HG03520 (cell line): ENCODE measurements at regions not wholly inside any gene's neighbourhood (a gene's known extent, or its start where the extent isn't known, plus 50 kb on each side); places are given as distances from the start of the nearest gene placed in this dataset.
A peak's percentile ranks its signal among the peaks of the same experiment; 100 is the strongest.

Experiments
- ATAC-seq: cut with Tn5 transposase; IDR thresholded peaks from one replicate; pipeline ENCODE4 v1.9.1; 2021; ENCODE audit warnings: mild to moderate bottlenecking, moderate library complexity; ENCODE audit not compliant: unreplicated experiment

GRCh38 chr3:107428051-107428858 lies 51.0 kb downstream of the CCDC54 start:
- ATAC-seq: no peak

GRCh38 chr3:107429320-107430181 lies 52.3 kb downstream of the CCDC54 start:
- ATAC-seq: peak; percentile 51

- no peak for ATAC-seq
Measured at GRCh38 chr3:107430214-107430995, 53.2 kb downstream of the CCDC54 start.

GRCh38 chr3:107430996-107431245 lies 53.7 kb downstream of the CCDC54 start:
- ATAC-seq: peak; percentile 9

GRCh38 chr3:107431246-107432012 lies 54.2 kb downstream of the CCDC54 start:
- peak; percentile 43 for ATAC-seq

GRCh38 chr3:107432013-107432515 lies 54.8 kb downstream of the CCDC54 start:
- ATAC-seq: no peak

- ATAC-seq: no peak
Measured at GRCh38 chr3:107432646-107433045, 55.4 kb downstream of the CCDC54 start.

- ATAC-seq: no peak
Measured at GRCh38 chr3:107436029-107436428, 58.8 kb downstream of the CCDC54 start.

- no peak for ATAC-seq
Measured at GRCh38 chr3:107438671-107439070, 61.4 kb downstream of the CCDC54 start.

GRCh38 chr3:107441617-107442016 lies 64.4 kb downstream of the CCDC54 start:
- no peak for ATAC-seq

- ATAC-seq: no peak
Measured at GRCh38 chr3:107443461-107443860, 66.2 kb downstream of the CCDC54 start.

GRCh38 chr3:107446706-107447105 lies 69.5 kb downstream of the CCDC54 start:
- ATAC-seq: peak; percentile 77

GRCh38 chr3:107450254-107450893 lies 72.4 kb upstream of the BBX start:
- no peak for ATAC-seq

GRCh38 chr3:107452436-107452835 lies 70.3 kb upstream of the BBX start:
- ATAC-seq: no peak

GRCh38 chr3:107453504-107453903 lies 69.3 kb upstream of the BBX start:
- ATAC-seq: no peak

- no peak for ATAC-seq
Measured at GRCh38 chr3:107455621-107456020, 67.1 kb upstream of the BBX start.

- ATAC-seq: no peak
Measured at GRCh38 chr3:107456501-107456900, 66.3 kb upstream of the BBX start.

GRCh38 chr3:107458871-107459270 lies 63.9 kb upstream of the BBX start:
- no peak for ATAC-seq

GRCh38 chr3:107461721-107462120 lies 61.0 kb upstream of the BBX start:
- no peak for ATAC-seq

GRCh38 chr3:107464037-107464436 lies 58.7 kb upstream of the BBX start:
- no peak for ATAC-seq
